Naive thymus-derived CD8-positive, alpha-beta T cell (primary cell): ENCODE measurements at regions not wholly inside any gene's neighbourhood (a gene's known extent, or its start where the extent isn't known, plus 50 kb on each side); places are given as distances from the start of the nearest gene placed in this dataset.
"Not testable (repeated sequence)": the region's sequence is repeated elsewhere in the genome, so short reads cannot be mapped to it uniquely, and the experiment has no call there.

Source experiments
- ATAC-seq, 2 donors: fragments of 150-1000 bp; cut with Tn5 transposase in 1 of 2; sonication (Bioruptor Pico), chemical (Tn5 transposase) in 1 of 2; 1 replicate in 1 of 2; 2 replicates in 1 of 2; pipeline ENCODE4 v1.10.0; 2021; ENCODE audit warnings: mild to moderate bottlenecking in 2 of 2, moderate library complexity in 2 of 2
- POLR2A ChIA-PET: fragments of 350-600 bp; sonication (Branson Sonifier 250); formaldehyde crosslinking; loops from one replicate; lab custom pipeline; 2021; ENCODE audit warnings: antibody characterized with exemption; lab: Charles Lee
- DNase-seq, 10 donors: peaks; one replicate each; pipeline versions ENCODE4 v3.0.0 to v3.0.0-alpha.2; 2020 to 2022
- H3K27ac Mint-ChIP-seq, 10 donors: one replicate each; pipeline ENCODE4 v1.8.0; 2020 to 2022; ENCODE audit warnings: mild to moderate bottlenecking in 10 of 10, mixed read lengths in 10 of 10, moderate library complexity in 4 of 10, inconsistent platforms in 1 of 10
- H3K27me3 Mint-ChIP-seq, 5 donors: one replicate each; pipeline ENCODE4 v1.8.0; 2021 to 2022; ENCODE audit warnings: mixed read lengths in 5 of 5
- H3K36me3 Mint-ChIP-seq, 3 donors: one replicate each; pipeline ENCODE4 v1.8.0; 2020 to 2022; ENCODE audit warnings: mixed read lengths in 3 of 3, mild to moderate bottlenecking in 2 of 3, inconsistent platforms in 1 of 3
- H3K4me1 Mint-ChIP-seq, 4 donors: one replicate each; pipeline ENCODE4 v1.8.0; 2021 to 2022; ENCODE audit warnings: mixed read lengths in 4 of 4
- H3K4me3 Mint-ChIP-seq, 10 donors: one replicate each; pipeline ENCODE4 v1.8.0; 2020 to 2022; ENCODE audit warnings: mild to moderate bottlenecking in 10 of 10, mixed read lengths in 10 of 10, moderate library complexity in 6 of 10, inconsistent platforms in 1 of 10
- H3K9me3 Mint-ChIP-seq, 9 donors: one replicate each; pipeline ENCODE4 v1.8.0; 2020 to 2022; ENCODE audit warnings: mixed read lengths in 9 of 9, mild to moderate bottlenecking in 3 of 9, inconsistent platforms in 1 of 9, moderate library complexity in 1 of 9

GRCh38 chr1:239125893-239126292 is 260.5 kb upstream of the CHRM3 start:
- H3K4me3 Mint-ChIP-seq, result no peak overlapping the region
- no peak overlapping the region for H3K27ac Mint-ChIP-seq
- H3K4me1 Mint-ChIP-seq, result no peaks in the 10 kb centered on the region
- ATAC-seq (no peak), DNase-seq (no peak)
- peaks cover 0 to 9% (median 2%) of the 10 kb centered on the region in 9 donors for H3K9me3 Mint-ChIP-seq
- H3K36me3 Mint-ChIP-seq, result no peaks in the 10 kb centered on the region
- H3K27me3 Mint-ChIP-seq, result no peaks in the 10 kb centered on the region
- POLR2A ChIA-PET, result no interaction called here

- POLR2A ChIA-PET, result no interaction called here
- H3K27me3 Mint-ChIP-seq, result no peaks in the 10 kb centered on the region
- no peaks in the 10 kb centered on the region for H3K4me1 Mint-ChIP-seq
- H3K27ac Mint-ChIP-seq, result no peak overlapping the region
- ATAC-seq (no peak), DNase-seq (no peak)
- H3K4me3 Mint-ChIP-seq, result no peak overlapping the region
- H3K9me3 Mint-ChIP-seq, result peaks cover 0 to 9% (median 2%) of the 10 kb centered on the region in 9 donors
- no peaks in the 10 kb centered on the region for H3K36me3 Mint-ChIP-seq
Measured at GRCh38 chr1:239125027-239125426, 261.3 kb upstream of the CHRM3 start.

DNA sequence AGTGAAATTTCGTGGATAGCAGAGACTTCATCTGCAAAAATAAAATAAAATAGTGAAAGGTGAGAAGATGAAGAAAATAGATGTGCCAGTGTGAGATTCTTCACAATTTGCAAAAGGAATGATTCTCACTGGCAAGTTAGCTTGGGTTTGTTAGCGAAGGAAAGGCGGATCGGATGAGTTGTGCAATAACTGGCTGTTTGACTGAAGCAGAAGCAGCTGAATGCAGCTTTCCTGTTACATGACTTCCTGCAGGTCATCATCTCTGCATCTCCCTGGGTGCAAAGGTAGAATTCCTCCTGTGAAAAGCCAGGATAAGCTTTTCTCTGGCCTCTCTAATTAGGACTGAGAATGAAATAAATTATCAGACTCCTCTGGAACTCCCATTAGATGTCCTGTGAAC is 263.1 kb upstream of the CHRM3 start:
- Mint-ChIP-seq H3K9me3 (peaks cover 0 to 21% (median 2%) of the 10 kb centered on the region in 9 donors), H3K27ac (no peak overlapping the region), H3K27me3 (peaks cover 0 to 3% (median 0%) of the 10 kb centered on the region in 5 donors), H3K36me3 (no peaks in the 10 kb centered on the region), H3K4me3 (no peak overlapping the region), H3K4me1 (no peaks in the 10 kb centered on the region)
- ATAC-seq (no peak), DNase-seq (no peak)
- POLR2A ChIA-PET, result no interaction called here

- H3K27ac Mint-ChIP-seq, result no peak overlapping the region
- no peaks in the 10 kb centered on the region for H3K36me3 Mint-ChIP-seq
- no peak overlapping the region for H3K4me3 Mint-ChIP-seq
- POLR2A ChIA-PET, result no interaction called here
- H3K4me1 Mint-ChIP-seq, result no peaks in the 10 kb centered on the region
- peaks cover 0 to 7% (median 0%) of the 10 kb centered on the region in 9 donors for H3K9me3 Mint-ChIP-seq
- no peaks in the 10 kb centered on the region for H3K27me3 Mint-ChIP-seq
- no peak for ATAC-seq
- DNase-seq, result no peak
Measured at GRCh38 chr1:239112101-239112935, 274.1 kb upstream of the CHRM3 start.

DNA sequence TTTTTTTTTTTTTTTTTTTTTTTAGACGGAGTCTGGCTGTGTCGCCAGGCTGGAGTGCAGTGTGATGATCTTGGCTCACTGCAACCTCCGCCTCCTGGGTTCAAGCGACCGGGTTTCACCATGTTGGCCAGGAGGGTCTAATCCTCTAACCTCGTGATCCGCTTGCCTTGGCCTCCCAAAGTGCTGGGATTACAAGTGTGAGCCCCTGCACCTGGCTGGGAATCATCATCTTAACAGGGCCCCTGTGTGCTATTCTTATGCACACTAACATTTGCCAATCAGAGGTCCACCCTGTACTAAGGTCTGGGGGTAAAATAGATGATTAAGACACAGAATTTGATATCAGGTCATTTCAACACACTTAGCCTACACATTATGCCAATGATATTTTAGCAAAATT is 278.7 kb upstream of the CHRM3 start:
- POLR2A ChIA-PET, result no interaction called here
- H3K9me3 Mint-ChIP-seq, result peaks cover 0 to 12% (median 0%) of the 10 kb centered on the region in 9 donors
- H3K36me3 Mint-ChIP-seq, result no peaks in the 10 kb centered on the region
- no peak for DNase-seq
- peaks cover 0 to 5% (median 0%) of the 10 kb centered on the region in 5 donors for H3K27me3 Mint-ChIP-seq
- no peak overlapping the region for H3K27ac Mint-ChIP-seq
- H3K4me3 Mint-ChIP-seq, result no peak overlapping the region
- no peak for ATAC-seq
- H3K4me1 Mint-ChIP-seq, result no peaks in the 10 kb centered on the region

GRCh38 chr1:239106689-239107088 is 279.7 kb upstream of the CHRM3 start:
- H3K4me3 Mint-ChIP-seq, H3K4me1 Mint-ChIP-seq, DNase-seq, H3K27me3 Mint-ChIP-seq, H3K36me3 Mint-ChIP-seq, H3K27ac Mint-ChIP-seq, ATAC-seq, POLR2A ChIA-PET: not testable (repeated sequence)
- peaks cover 0 to 12% (median 0%) of the 10 kb centered on the region in 9 donors for H3K9me3 Mint-ChIP-seq

- no peak overlapping the region for H3K4me3 Mint-ChIP-seq
- DNase-seq (no peak), ATAC-seq (no peak)
- POLR2A ChIA-PET, result no interaction called here
- H3K27me3 Mint-ChIP-seq, result no peaks in the 10 kb centered on the region
- no peak overlapping the region for H3K27ac Mint-ChIP-seq
- H3K9me3 Mint-ChIP-seq, result peaks cover 0 to 19% (median 1%) of the 10 kb centered on the region in 9 donors
- no peaks in the 10 kb centered on the region for H3K4me1 Mint-ChIP-seq
- no peaks in the 10 kb centered on the region for H3K36me3 Mint-ChIP-seq
Measured at GRCh38 chr1:239098400-239099037, 287.8 kb upstream of the CHRM3 start.

- no peaks in the 10 kb centered on the region for H3K4me1 Mint-ChIP-seq
- no peaks in the 10 kb centered on the region for H3K27me3 Mint-ChIP-seq
- no peak overlapping the region for H3K4me3 Mint-ChIP-seq
- H3K9me3 Mint-ChIP-seq, result peaks cover 0 to 10% (median 1%) of the 10 kb centered on the region in 9 donors
- POLR2A ChIA-PET, result no interaction called here
- H3K27ac Mint-ChIP-seq, result no peak overlapping the region
- DNase-seq (no peak), ATAC-seq (no peak)
- no peaks in the 10 kb centered on the region for H3K36me3 Mint-ChIP-seq
Measured at GRCh38 chr1:239091537-239091936, 294.8 kb upstream of the CHRM3 start.

GRCh38 chr1:239084459-239085080 is 301.8 kb upstream of the CHRM3 start:
- H3K27me3 Mint-ChIP-seq, result no peaks in the 10 kb centered on the region
- no peaks in the 10 kb centered on the region for H3K36me3 Mint-ChIP-seq
- ATAC-seq, result no peak
- peaks cover 0 to 39% (median 10%) of the 10 kb centered on the region in 9 donors for H3K9me3 Mint-ChIP-seq
- no peak overlapping the region for H3K27ac Mint-ChIP-seq
- H3K4me1 Mint-ChIP-seq, result no peaks in the 10 kb centered on the region
- H3K4me3 Mint-ChIP-seq, result no peak overlapping the region
- DNase-seq, result no peak
- POLR2A ChIA-PET, result no interaction called here

DNA sequence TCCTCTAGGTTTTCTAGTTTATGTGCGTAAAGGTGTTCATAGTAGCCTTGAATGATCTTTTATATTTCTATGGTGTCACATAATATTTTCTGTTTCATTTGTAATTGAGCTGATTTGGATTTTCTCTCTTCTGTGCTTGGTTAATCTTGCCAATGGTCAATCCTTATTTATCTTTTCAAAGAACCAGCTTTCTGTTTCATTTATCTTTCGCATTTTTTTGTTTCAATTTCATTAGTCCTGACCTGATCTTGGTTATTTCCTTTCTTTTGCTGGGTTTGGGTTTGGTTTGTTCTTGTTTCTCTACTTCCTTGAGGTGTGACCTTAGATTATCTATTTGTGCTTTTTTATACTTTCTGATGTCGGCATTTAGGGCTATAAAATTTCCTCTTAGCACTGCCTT is 304.4 kb upstream of the CHRM3 start:
- H3K4me3 Mint-ChIP-seq, H3K27ac Mint-ChIP-seq, POLR2A ChIA-PET, H3K4me1 Mint-ChIP-seq, H3K27me3 Mint-ChIP-seq, DNase-seq, H3K36me3 Mint-ChIP-seq, ATAC-seq: not testable (repeated sequence)
- H3K9me3 Mint-ChIP-seq, result peaks cover 0 to 46% (median 13%) of the 10 kb centered on the region in 9 donors

DNA sequence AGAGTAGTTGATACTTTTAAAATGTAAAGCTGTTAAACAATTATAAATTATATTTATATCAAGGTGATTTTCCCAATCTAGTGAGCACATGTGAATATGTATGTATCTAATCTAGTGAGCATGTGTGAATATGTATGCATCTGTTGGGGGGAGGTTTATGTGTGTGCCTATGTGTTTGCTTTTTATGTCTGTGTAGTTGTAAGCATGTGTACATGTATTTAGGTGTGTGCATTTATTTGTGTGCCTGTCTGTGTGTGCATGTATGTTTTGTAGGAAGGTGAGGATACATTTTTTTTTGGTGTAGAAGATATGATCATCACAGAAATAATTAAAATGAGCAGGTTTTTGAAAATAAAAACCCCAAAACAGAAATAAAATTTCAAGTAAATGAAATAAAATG is 318.9 kb upstream of the CHRM3 start:
- DNase-seq, result no peak
- no peak overlapping the region for H3K27ac Mint-ChIP-seq
- no peaks in the 10 kb centered on the region for H3K36me3 Mint-ChIP-seq
- H3K4me3 Mint-ChIP-seq, result no peak overlapping the region
- H3K4me1 Mint-ChIP-seq, result no peaks in the 10 kb centered on the region
- ATAC-seq, result no peak
- H3K27me3 Mint-ChIP-seq, result peaks cover 0 to 3% (median 0%) of the 10 kb centered on the region in 5 donors
- peaks cover 0 to 3% (median 0%) of the 10 kb centered on the region in 9 donors for H3K9me3 Mint-ChIP-seq
- POLR2A ChIA-PET, result no interaction called here

DNA sequence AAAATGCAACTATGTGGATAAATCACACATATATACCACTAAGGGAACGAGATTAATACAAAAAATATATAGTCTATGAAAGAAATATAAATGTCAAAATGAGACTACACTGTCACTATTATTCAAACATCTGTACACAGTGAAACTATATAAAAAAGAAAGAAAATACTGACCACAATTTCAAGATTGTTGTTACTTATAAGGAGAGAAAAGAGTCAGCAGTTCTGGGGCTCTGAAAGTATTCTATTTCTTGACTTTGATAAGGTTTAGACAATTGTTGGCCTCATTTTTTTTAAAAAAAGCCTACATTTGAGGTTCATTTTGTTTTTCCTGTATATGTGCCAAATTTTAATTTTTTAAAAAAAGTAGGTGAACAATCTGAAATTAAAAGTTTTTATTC is 319.3 kb upstream of the CHRM3 start:
- peaks cover 0 to 3% (median 0%) of the 10 kb centered on the region in 5 donors for H3K27me3 Mint-ChIP-seq
- H3K9me3 Mint-ChIP-seq, result peaks cover 0 to 3% (median 0%) of the 10 kb centered on the region in 9 donors
- H3K4me3 Mint-ChIP-seq, result no peak overlapping the region
- ATAC-seq, result no peak
- no peaks in the 10 kb centered on the region for H3K36me3 Mint-ChIP-seq
- POLR2A ChIA-PET, result no interaction called here
- no peak for DNase-seq
- no peak overlapping the region for H3K27ac Mint-ChIP-seq
- no peaks in the 10 kb centered on the region for H3K4me1 Mint-ChIP-seq

DNA sequence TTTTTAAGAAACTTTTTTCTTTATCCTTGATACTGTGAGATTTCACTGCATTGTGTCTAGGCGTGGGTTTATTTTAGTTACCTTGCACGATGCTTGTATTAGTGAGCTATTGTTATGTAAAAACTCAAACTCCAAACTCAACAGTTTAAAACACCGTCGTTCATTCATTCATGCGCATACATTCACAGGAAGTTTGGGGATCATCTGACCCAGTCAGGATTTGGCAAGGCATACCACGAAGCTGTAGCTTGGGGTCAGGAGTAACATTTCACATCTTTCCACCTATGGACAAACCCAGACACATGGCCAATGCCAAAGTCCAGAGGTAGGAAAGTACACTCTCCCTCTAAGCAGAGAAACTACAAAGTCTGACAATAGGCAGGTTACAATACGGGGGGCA is 324.6 kb upstream of the CHRM3 start:
- Mint-ChIP-seq H3K9me3 (peaks cover 0 to 10% (median 3%) of the 10 kb centered on the region in 9 donors), H3K36me3 (no peaks in the 10 kb centered on the region), H3K27me3 (no peaks in the 10 kb centered on the region), H3K4me3 (no peak overlapping the region), H3K27ac (no peak overlapping the region), H3K4me1 (no peaks in the 10 kb centered on the region)
- ATAC-seq (no peak), DNase-seq (no peak)
- POLR2A ChIA-PET, result no interaction called here
